Uterus (tissue), 3 donors: ENCODE measurements at regions not wholly inside any gene's neighbourhood (a gene's known extent, or its start where the extent isn't known, plus 50 kb on each side); places are given as distances from the start of the nearest gene placed in this dataset.

Source experiments
- DNase-seq, 2 donors: peaks; one replicate each; pipeline ENCODE4 v3.0.0-alpha.2; 2019 to 2020
- H3K27ac ChIP-seq, 2 donors: fragments of 200-600 bp; sonication (generic); 1 replicate in 1 of 2; 2 replicates in 1 of 2; pipeline ENCODE4 v1.5.1; 2016 to 2018
- H3K27me3 ChIP-seq, 2 donors: fragments of 200-600 bp; sonication (generic); one replicate each; pipeline ENCODE4 v1.5.1; 2018 to 2019; ENCODE audit warnings: control low read depth in 1 of 2
- H3K36me3 ChIP-seq, 2 donors: fragments of 200-600 bp; sonication (generic); one replicate each; pipeline ENCODE4 v1.5.1; 2019; ENCODE audit warnings: control low read depth in 1 of 2
- H3K4me1 ChIP-seq, 2 donors: fragments of 200-600 bp; sonication (generic); one replicate each; pipeline ENCODE4 v1.5.1; 2018 to 2019; ENCODE audit warnings: control low read depth in 1 of 2
- H3K4me3 ChIP-seq, 2 donors: fragments of 200-600 bp; sonication (generic); 1 replicate in 1 of 2; 2 replicates in 1 of 2; pipeline ENCODE4 v1.5.1; 2018 to 2019; ENCODE audit warnings: mild to moderate bottlenecking in 1 of 2
- H3K9me3 ChIP-seq, 2 donors: fragments of 200-600 bp; sonication (generic); one replicate each; pipeline ENCODE4 v1.5.1; 2019; ENCODE audit warnings: control low read depth in 1 of 2
- POLR2A ChIP-seq, 2 donors: fragments of 450-650 bp; IDR thresholded peaks; one replicate each; pipeline ENCODE4 v1.6.1; 2016; ENCODE audit warnings: antibody characterized with exemption in 2 of 2, mild to moderate bottlenecking in 1 of 2, moderate library complexity in 1 of 2
- intact Hi-C: fragments of 100-400 bp; cut with DNase I; formaldehyde crosslinking; loops from one replicate; pipeline ENCODE4 v1.15.1; 2023; ENCODE audit warnings: low total_unique reads
- TF ChIP-seq, protein P1 (sequence below), 4 experiments: fragments of 200-600 bp in 2 of 4; fragments of 450-650 bp in 2 of 4; sonication (generic) in 2 of 4; IDR thresholded peaks; one replicate each; pipeline ENCODE4 v1.5.1; 2016 to 2019; ENCODE audit warnings: antibody characterized with exemption in 4 of 4, mild to moderate bottlenecking in 2 of 4, moderate library complexity in 1 of 4
- donor health status: DM: yes; HTN: yes; CAD: no.

DNA sequence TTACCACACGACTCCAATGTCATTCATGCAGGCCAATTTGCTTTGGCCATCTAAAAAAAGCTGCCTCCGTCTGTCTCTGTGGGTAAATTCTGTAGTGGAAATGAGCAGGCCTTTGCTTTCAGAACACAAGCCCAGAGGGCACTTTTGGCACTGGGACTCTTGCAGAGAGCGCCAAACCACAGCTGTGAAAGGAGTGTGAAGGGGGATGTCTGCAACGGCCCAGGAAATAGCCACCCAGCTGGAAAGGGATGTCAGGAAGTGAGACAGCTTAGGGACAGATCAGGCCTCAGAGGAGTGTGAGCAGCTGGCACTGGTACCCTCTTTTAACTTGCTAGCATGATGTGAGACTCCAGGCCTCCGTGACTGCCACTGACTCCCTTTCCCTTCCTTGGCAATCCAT is 152.4 kb downstream of the DKK1 start:
- intact Hi-C loops: no loop called here
- no peaks in the 10 kb centered on the region for H3K4me1 ChIP-seq
- TF ChIP-seq POLR2A (IDR thresholded peaks at IDR 0.05): no peak
- TF ChIP-seq, protein P1, sequence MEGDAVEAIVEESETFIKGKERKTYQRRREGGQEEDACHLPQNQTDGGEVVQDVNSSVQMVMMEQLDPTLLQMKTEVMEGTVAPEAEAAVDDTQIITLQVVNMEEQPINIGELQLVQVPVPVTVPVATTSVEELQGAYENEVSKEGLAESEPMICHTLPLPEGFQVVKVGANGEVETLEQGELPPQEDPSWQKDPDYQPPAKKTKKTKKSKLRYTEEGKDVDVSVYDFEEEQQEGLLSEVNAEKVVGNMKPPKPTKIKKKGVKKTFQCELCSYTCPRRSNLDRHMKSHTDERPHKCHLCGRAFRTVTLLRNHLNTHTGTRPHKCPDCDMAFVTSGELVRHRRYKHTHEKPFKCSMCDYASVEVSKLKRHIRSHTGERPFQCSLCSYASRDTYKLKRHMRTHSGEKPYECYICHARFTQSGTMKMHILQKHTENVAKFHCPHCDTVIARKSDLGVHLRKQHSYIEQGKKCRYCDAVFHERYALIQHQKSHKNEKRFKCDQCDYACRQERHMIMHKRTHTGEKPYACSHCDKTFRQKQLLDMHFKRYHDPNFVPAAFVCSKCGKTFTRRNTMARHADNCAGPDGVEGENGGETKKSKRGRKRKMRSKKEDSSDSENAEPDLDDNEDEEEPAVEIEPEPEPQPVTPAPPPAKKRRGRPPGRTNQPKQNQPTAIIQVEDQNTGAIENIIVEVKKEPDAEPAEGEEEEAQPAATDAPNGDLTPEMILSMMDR (IDR thresholded peaks at IDR 0.05): no peak
- no peaks in the 10 kb centered on the region for H3K36me3 ChIP-seq
- DNase-seq: no peak
- no peaks in the 10 kb centered on the region for H3K9me3 ChIP-seq
- H3K27ac ChIP-seq: no peak overlapping the region
- no peaks in the 10 kb centered on the region for H3K27me3 ChIP-seq
- H3K4me3 ChIP-seq: no peak overlapping the region

DNA sequence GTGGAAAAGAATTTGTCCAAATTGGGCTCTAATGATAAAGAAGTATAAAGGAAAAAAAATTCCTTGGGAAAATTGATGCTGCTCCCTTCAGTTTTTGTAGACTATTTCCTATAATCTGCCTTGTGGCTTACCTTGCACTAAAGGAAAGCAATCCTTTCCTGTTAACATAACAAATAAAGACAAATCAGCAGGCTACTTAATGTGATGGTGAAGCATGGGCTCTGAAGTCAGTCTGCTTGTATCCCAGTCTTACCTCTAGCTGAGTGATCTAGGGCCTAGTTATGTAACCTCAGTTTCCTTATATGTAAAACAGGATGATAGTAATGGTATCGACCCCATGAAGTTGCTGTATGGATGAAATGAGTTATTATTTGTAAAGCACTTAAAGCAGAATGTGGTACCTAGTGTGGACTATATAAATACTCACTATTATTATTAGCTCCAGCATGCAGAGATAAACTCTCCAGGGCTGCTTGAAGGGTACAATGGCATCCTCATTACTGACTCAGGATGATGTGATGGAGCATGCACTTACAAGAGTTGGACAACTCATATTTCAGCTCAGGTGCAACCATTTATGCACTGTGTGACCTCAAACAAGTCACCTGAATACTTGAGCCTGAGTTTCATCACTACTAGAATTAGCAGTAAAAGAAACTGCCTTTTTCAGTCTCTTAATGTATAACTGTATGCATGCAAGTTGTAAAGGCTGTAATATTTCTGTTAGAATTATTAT is 156.1 kb downstream of the DKK1 start:
- Histone ChIP-seq H3K4me3 (no peak overlapping the region), H3K27ac (no peak overlapping the region), H3K4me1 (no peaks in the 10 kb centered on the region), H3K27me3 (no peaks in the 10 kb centered on the region), H3K36me3 (no peaks in the 10 kb centered on the region), H3K9me3 (no peaks in the 10 kb centered on the region)
- intact Hi-C loops: no loop called here
- DNase-seq: no peak
- no peak for TF ChIP-seq POLR2A (IDR thresholded peaks at IDR 0.05)
- TF ChIP-seq, protein P1 (IDR thresholded peaks at IDR 0.05): no peak

DNA sequence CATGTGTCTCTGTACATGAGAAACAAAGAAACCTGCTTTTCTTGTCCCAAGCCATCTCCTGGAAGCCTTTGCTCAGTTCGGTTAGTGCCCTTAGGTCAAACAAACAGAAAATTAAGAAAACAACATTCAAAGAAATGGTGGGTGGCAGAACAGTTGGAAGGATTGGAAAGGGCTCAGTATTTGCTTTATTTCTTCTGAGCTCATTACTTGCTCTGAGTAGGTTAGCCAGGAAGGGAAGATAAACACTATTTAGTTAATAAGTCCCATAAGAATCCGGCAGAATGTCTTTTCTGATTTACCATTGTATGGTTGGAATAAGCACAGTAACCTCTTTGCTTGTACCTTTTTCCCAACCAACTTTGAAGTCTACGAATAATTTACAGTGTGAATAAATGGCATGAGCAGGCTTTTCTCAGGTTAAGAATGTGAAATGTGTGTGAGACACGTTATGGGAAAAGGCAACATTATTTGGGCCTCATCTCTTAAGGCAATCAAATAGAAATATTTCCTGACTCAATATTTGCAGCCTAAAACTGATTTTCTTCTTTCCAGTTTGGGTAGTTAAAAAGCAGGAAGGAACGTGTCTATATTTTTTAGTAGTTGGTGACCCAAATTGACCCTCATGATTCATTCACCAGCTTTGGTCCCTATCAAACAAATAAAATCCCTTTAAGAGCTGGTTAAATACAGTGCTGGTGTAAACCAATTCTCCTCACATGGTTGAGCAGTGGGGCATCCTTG is 158.5 kb downstream of the DKK1 start:
- no peak for DNase-seq
- TF ChIP-seq POLR2A (IDR thresholded peaks at IDR 0.05): no peak
- TF ChIP-seq, protein P1 (IDR thresholded peaks at IDR 0.05): no peak
- no peaks in the 10 kb centered on the region for H3K4me1 ChIP-seq

DNA sequence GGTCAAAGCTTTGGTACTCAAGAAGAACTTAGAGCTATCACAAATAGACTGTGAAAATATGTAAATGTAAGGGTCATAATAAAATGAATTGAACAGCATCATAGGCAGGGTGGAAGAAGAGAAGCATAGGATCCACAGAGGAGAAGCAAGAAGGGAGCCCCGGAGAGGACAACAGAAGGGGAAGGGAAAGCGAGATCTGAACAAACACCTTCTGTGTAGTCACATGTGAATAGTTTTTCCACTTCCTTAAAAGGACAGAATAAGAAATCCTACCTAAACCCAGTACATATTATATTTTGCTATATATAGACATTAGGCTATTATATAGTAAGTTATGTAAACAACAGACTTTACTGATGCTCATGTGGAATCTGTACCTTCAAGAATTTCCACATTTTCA is 160.2 kb downstream of the DKK1 start:
- TF ChIP-seq POLR2A (IDR thresholded peaks at IDR 0.05): no peak
- TF ChIP-seq, protein P1 (IDR thresholded peaks at IDR 0.05): no peak
- no peaks in the 10 kb centered on the region for H3K27me3 ChIP-seq
- H3K4me1 ChIP-seq: no peaks in the 10 kb centered on the region
- no peaks in the 10 kb centered on the region for H3K36me3 ChIP-seq
- intact Hi-C loops: no loop called here
- no peak overlapping the region for H3K27ac ChIP-seq
- H3K9me3 ChIP-seq: no peaks in the 10 kb centered on the region
- no peak for DNase-seq
- no peak overlapping the region for H3K4me3 ChIP-seq

More for the DNA sequence above, 158.5 kb downstream of the DKK1 start:
- Histone ChIP-seq H3K27ac (no peak overlapping the region), H3K36me3 (no peaks in the 10 kb centered on the region), H3K27me3 (no peaks in the 10 kb centered on the region), H3K4me3 (no peak overlapping the region), H3K9me3 (no peaks in the 10 kb centered on the region)
- intact Hi-C loops: no loop called here

DNA sequence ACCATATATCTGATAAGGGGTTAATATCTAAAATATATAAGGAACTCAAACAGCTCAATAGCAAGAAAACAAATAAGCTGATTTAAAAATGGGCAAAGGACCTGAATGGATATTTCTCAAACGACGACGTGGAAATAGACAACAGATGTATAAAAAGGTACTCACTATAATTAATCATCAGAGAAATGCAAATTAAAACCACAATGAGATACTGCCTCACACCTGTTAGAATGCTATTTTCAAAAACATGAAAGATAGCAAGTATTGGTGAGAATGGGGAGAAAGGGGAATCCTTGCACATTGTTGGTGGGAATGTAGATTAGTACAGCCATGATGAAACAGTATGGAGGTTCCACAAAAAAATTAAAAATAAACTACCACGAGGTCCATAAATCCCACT is 163.2 kb downstream of the DKK1 start:
- Histone ChIP-seq H3K4me3 (no peak overlapping the region), H3K27ac (no peak overlapping the region), H3K27me3 (no peaks in the 10 kb centered on the region), H3K9me3 (no peaks in the 10 kb centered on the region), H3K4me1 (no peaks in the 10 kb centered on the region), H3K36me3 (no peaks in the 10 kb centered on the region)
- DNase-seq: no peak
- TF ChIP-seq, protein P1 (IDR thresholded peaks at IDR 0.05): no peak
- TF ChIP-seq POLR2A (IDR thresholded peaks at IDR 0.05): no peak
- intact Hi-C loops: no loop called here
